ENCODE measurements at regions not wholly inside any gene's neighbourhood (a gene's known extent, or its start where the extent isn't known, plus 50 kb on each side); places are given as distances from the start of the nearest gene placed in this dataset.

- H3K4me3 ChIP-seq (ENCODE audit: low read depth, low read length): no peak overlapping the region
- TF ChIP-seq CTCF (IDR thresholded peaks at IDR 0.05; ENCODE audit: insufficient read depth, low read depth, low read length): no peak
- DNase-seq (ENCODE audit: low read depth): no peak
Measured at GRCh38 chr14:62234849-62235248, 472.6 kb downstream of the SNAPC1 start.

GRCh38 chr14:62244221-62244620, 482.0 kb downstream of the SNAPC1 start:
- no peak overlapping the region for H3K4me3 ChIP-seq (ENCODE audit: low read depth, low read length)
- TF ChIP-seq CTCF (IDR thresholded peaks at IDR 0.05; ENCODE audit: insufficient read depth, low read depth, low read length): no peak
- DNase-seq (ENCODE audit: low read depth): no peak

GRCh38 chr14:62247266-62247665, 485.0 kb downstream of the SNAPC1 start:
- no peak for DNase-seq (ENCODE audit: low read depth)
- H3K4me3 ChIP-seq (ENCODE audit: low read depth, low read length): no peak overlapping the region
- TF ChIP-seq CTCF (IDR thresholded peaks at IDR 0.05; ENCODE audit: insufficient read depth, low read depth, low read length): no peak

GRCh38 chr14:62251237-62251636, 489.0 kb downstream of the SNAPC1 start:
- no peak for TF ChIP-seq CTCF (IDR thresholded peaks at IDR 0.05; ENCODE audit: insufficient read depth, low read depth, low read length)
- no peak overlapping the region for H3K4me3 ChIP-seq (ENCODE audit: low read depth, low read length)
- DNase-seq (ENCODE audit: low read depth): no peak

GRCh38 chr14:62253171-62253570, 491.0 kb downstream of the SNAPC1 start:
- no peak for DNase-seq (ENCODE audit: low read depth)
- H3K4me3 ChIP-seq (ENCODE audit: low read depth, low read length): no peak overlapping the region
- TF ChIP-seq CTCF (IDR thresholded peaks at IDR 0.05; ENCODE audit: insufficient read depth, low read depth, low read length): no peak

- no peak for TF ChIP-seq CTCF (IDR thresholded peaks at IDR 0.05; ENCODE audit: insufficient read depth, low read depth, low read length)
- peak; percentile 3 for DNase-seq (ENCODE audit: low read depth)
Measured at GRCh38 chr14:62253911-62254310, 491.7 kb downstream of the SNAPC1 start.

GRCh38 chr14:62269204-62269603, 507.0 kb downstream of the SNAPC1 start:
- H3K4me3 ChIP-seq (ENCODE audit: low read depth, low read length): no peak overlapping the region
- no peak for TF ChIP-seq CTCF (IDR thresholded peaks at IDR 0.05; ENCODE audit: insufficient read depth, low read depth, low read length)
- no peak for DNase-seq (ENCODE audit: low read depth)

More at GRCh38 chr14:62253911-62254310, 491.7 kb downstream of the SNAPC1 start:
- no peak overlapping the region for H3K4me3 ChIP-seq (ENCODE audit: low read depth, low read length)

Measured in fibroblast of villous mesenchyme (primary cell).